ENCODE measurements at regions not wholly inside any gene's neighbourhood (a gene's known extent, or its start where the extent isn't known, plus 50 kb on each side); places are given as distances from the start of the nearest gene placed in this dataset.
"Not testable (repeated sequence)": the region's sequence is repeated elsewhere in the genome, so short reads cannot be mapped to it uniquely, and the experiment has no call there.

GRCh38 chr4:17009871-17010367 is 111.5 kb upstream of the LDB2 start:
- intact Hi-C loops (cut with micrococcal nuclease), result no loop called here
- no peak overlapping the region for H3K4me2 ChIP-seq (ENCODE audit: low read length)
- ChIA-PET CTCF (no interaction called here), POLR2A (ENCODE audit: unreplicated experiment) (no interaction called here)
- DNase-seq, result no peak
- no peaks in the 10 kb centered on the region for H4K20me1 ChIP-seq (ENCODE audit: low read length)
- TF ChIP-seq EZH2 (IDR thresholded peaks at IDR 0.05; ENCODE audit: low read length, unreplicated experiment) (no peak), CTCF (conservative IDR thresholded peaks at IDR 0.05; ENCODE audit: low read depth, low read length) (no peak), EZH2phosphoT487 (IDR thresholded peaks at IDR 0.05; ENCODE audit: borderline replicate concordance, low read length) (no peak)
- no peaks in the 10 kb centered on the region for H3F3A ChIP-seq (ENCODE audit: low read length, unreplicated experiment)
- H3K9me2 ChIP-seq (replicated peaks; ENCODE audit: low read length), result no peaks in the 10 kb centered on the region
- no peak overlapping the region for H3K4me3 ChIP-seq (ENCODE audit: low read length)
- H3K27ac ChIP-seq (ENCODE audit: low read length), result no peak overlapping the region
- peaks cover 25% of the 10 kb centered on the region for H3K27me3 ChIP-seq (ENCODE audit: low read length)
- H3K36me3 ChIP-seq (ENCODE audit: low read depth, low read length), result no peaks in the 10 kb centered on the region
- no peaks in the 10 kb centered on the region for H3K4me1 ChIP-seq (ENCODE audit: insufficient read depth, low read length)
- no peak for ATAC-seq
- H3K9ac ChIP-seq (ENCODE audit: low read length), result no peak overlapping the region
- H2AFZ ChIP-seq (ENCODE audit: low read length), result no peak overlapping the region
- no peaks in the 10 kb centered on the region for H3K79me2 ChIP-seq (ENCODE audit: low read length)
- BruUV-seq (replicated peaks), result no TSS peak
- no peaks in the 10 kb centered on the region for H3K9me3 ChIP-seq (ENCODE audit: low read length)

DNA sequence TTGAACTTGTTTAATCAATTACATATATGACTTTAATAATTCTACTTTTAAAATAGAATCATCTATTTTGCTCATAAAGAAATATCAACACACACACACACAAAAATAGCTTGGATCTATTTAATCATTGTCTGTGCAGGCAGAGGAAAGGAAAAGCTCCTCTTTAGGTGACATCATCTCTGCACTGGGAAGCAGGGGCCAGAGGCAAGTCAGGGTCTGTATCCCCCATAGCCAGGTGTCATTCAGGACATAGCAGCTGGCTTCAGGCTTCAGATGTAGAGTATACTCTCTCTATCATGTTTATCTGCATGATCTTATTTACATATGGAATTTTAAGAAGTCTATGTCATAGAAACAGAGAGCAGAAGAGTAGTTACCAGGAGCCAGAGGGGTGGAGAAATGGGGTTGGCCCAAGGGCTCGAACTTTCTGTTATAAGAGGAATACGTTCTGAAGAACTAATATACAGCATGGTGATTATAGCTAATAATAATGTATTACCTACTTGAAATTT is 110.4 kb upstream of the LDB2 start:
- Histone ChIP-seq H3K9ac (ENCODE audit: low read length) (no peak overlapping the region), H3K4me2 (ENCODE audit: low read length) (no peak overlapping the region), H3K27ac (ENCODE audit: low read length) (no peak overlapping the region), H3K27me3 (ENCODE audit: low read length) (peaks cover 23% of the 10 kb centered on the region), H3K36me3 (ENCODE audit: low read depth, low read length) (no peaks in the 10 kb centered on the region), H2AFZ (ENCODE audit: low read length) (no peak overlapping the region), H3F3A (ENCODE audit: low read length, unreplicated experiment) (no peaks in the 10 kb centered on the region), H3K4me3 (ENCODE audit: low read length) (no peak overlapping the region), H3K9me2 (replicated peaks; ENCODE audit: low read length) (no peaks in the 10 kb centered on the region), H4K20me1 (ENCODE audit: low read length) (no peaks in the 10 kb centered on the region), H3K4me1 (ENCODE audit: insufficient read depth, low read length) (no peaks in the 10 kb centered on the region), H3K9me3 (ENCODE audit: low read length) (no peaks in the 10 kb centered on the region), H3K79me2 (ENCODE audit: low read length) (no peaks in the 10 kb centered on the region)
- ChIA-PET POLR2A (ENCODE audit: unreplicated experiment) (no interaction called here), CTCF (no interaction called here)
- ATAC-seq, result no peak
- no peak for DNase-seq
- intact Hi-C loops (cut with micrococcal nuclease), result no loop called here
- TF ChIP-seq EZH2 (IDR thresholded peaks at IDR 0.05; ENCODE audit: low read length, unreplicated experiment) (no peak), CTCF (conservative IDR thresholded peaks at IDR 0.05; ENCODE audit: low read depth, low read length) (no peak), EZH2phosphoT487 (IDR thresholded peaks at IDR 0.05; ENCODE audit: borderline replicate concordance, low read length) (no peak)
- no TSS peak for BruUV-seq (replicated peaks)

DNA sequence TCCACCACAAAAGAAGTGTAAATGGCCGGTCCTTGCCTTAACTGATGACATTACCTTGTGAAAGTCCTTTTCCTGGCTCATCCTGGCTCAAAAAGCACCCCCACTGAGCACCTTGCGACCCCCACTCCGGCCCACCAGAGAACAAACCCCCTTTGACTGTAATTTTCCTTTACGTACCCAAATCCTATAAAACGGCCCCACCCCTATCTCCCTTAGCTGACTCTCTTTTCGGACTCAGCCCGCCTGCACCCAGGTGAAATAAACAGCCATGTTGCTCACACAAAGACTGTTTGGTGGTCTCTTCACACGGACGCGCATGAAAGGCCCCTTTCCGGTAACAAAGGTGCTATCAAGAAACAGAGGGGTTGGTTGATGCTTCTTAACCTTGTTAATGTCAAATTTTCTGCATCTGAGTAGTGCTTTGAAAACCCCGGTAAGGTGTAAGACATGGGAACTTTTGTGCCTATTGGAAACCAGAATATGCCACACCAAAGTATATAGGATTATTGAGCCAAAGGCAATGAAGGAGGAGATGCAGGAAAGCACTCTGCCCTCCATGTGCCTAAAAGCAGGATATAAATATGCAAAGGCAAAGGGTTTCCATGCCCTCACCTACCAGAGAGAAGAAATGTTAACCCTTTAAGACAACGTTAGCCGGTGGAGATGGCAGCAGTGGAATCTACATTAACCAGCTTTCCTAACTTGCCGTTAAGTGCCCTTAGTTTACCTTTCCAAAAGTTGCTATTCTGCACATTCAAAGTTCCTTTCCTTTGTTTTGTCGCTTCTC is 105.4 kb upstream of the LDB2 start:
- H3K9me2 ChIP-seq (replicated peaks; ENCODE audit: low read length); CTCF ChIA-PET; H4K20me1 ChIP-seq (ENCODE audit: low read length); intact Hi-C loops (cut with micrococcal nuclease); H3K27me3 ChIP-seq (ENCODE audit: low read length); POLR2A ChIA-PET (ENCODE audit: unreplicated experiment); H3K4me2 ChIP-seq (ENCODE audit: low read length); H3K79me2 ChIP-seq (ENCODE audit: low read length); BruUV-seq (replicated peaks); ATAC-seq; H3K4me3 ChIP-seq (ENCODE audit: low read length); H3K36me3 ChIP-seq (ENCODE audit: low read depth, low read length); H3K9ac ChIP-seq (ENCODE audit: low read length); H3K27ac ChIP-seq (ENCODE audit: low read length); H3K4me1 ChIP-seq (ENCODE audit: insufficient read depth, low read length); DNase-seq; H2AFZ ChIP-seq (ENCODE audit: low read length); H3F3A ChIP-seq (ENCODE audit: low read length, unreplicated experiment); H3K9me3 ChIP-seq (ENCODE audit: low read length): not testable (repeated sequence)
